SK-N-MC (cell line): ENCODE measurements at regions not wholly inside any gene's neighbourhood (a gene's known extent, or its start where the extent isn't known, plus 50 kb on each side); places are given as distances from the start of the nearest gene placed in this dataset.

Source experiments
- EZH2 ChIP-seq: fragments of 200-600 bp; sonication (generic); IDR thresholded peaks from one replicate; pipeline ENCODE4 v1.6.1; 2017; ENCODE audit warnings: antibody characterized with exemption
- POLR2AphosphoS5 ChIP-seq: IDR thresholded peaks from 2 replicates; pipeline ENCODE4 v1.6.1; 2012; ENCODE audit warnings: mild to moderate bottlenecking, low read depth, low read length, borderline replicate concordance

GRCh38 chr5:3958389-3958788, 362.8 kb downstream of the IRX1 start:
- TF ChIP-seq POLR2AphosphoS5, result no peak
- TF ChIP-seq EZH2, result no peak
